ENCODE measurements at regions not wholly inside any gene's neighbourhood (a gene's known extent, or its start where the extent isn't known, plus 50 kb on each side); places are given as distances from the start of the nearest gene placed in this dataset.

GRCh38 chr2:74053959-74054715 lies 69.4 kb downstream of the TET3 start:
- no peak for DNase-seq (ENCODE audit: extremely low spot score)
- TF ChIP-seq ZNF384 (IDR thresholded peaks at IDR 0.05) = no peak
- TF ChIP-seq ELF4 (IDR thresholded peaks at IDR 0.05) = no peak
- TF ChIP-seq LEF1 (IDR thresholded peaks at IDR 0.05; ENCODE audit: borderline replicate concordance) = no peak
- TF ChIP-seq FOXK2 (IDR thresholded peaks at IDR 0.05) = no peak
- TF ChIP-seq TARDBP (IDR thresholded peaks at IDR 0.05) = no peak
- no peak for TF ChIP-seq NFRKB (IDR thresholded peaks at IDR 0.05)
- no peak for TF ChIP-seq SP1 (IDR thresholded peaks at IDR 0.05)
- TF ChIP-seq L3MBTL2 (conservative IDR thresholded peaks at IDR 0.05) = no peak
- no peak for TF ChIP-seq BHLHE40 (IDR thresholded peaks at IDR 0.05; ENCODE audit: borderline replicate concordance)
- TF ChIP-seq SUZ12 (IDR thresholded peaks at IDR 0.05) = no peak
- TF ChIP-seq CTBP1 (IDR thresholded peaks at IDR 0.05; ENCODE audit: borderline replicate concordance) = no peak
- TF ChIP-seq ARNT (IDR thresholded peaks at IDR 0.05) = no peak
- TF ChIP-seq HDGF (IDR thresholded peaks at IDR 0.05; ENCODE audit: borderline replicate concordance) = no peak
- ChIA-PET POLR2A (no interaction called here), CTCF (no interaction called here)

GRCh38 chr2:74059137-74059775 lies 74.5 kb downstream of the TET3 start:
- CTCF ChIA-PET = no interaction called here
- TF ChIP-seq FOXK2 (IDR thresholded peaks at IDR 0.05) = no peak
- TF ChIP-seq LEF1 (IDR thresholded peaks at IDR 0.05; ENCODE audit: borderline replicate concordance) = no peak
- no peak for TF ChIP-seq TARDBP (IDR thresholded peaks at IDR 0.05)
- no peak for TF ChIP-seq SP1 (IDR thresholded peaks at IDR 0.05)
- POLR2A ChIA-PET = no interaction called here
- no peak for DNase-seq (ENCODE audit: extremely low spot score)

GRCh38 chr2:74063486-74063885 lies 78.8 kb downstream of the TET3 start:
- CTCF ChIA-PET = no interaction called here
- no peak for DNase-seq (ENCODE audit: extremely low spot score)
- no peak for TF ChIP-seq SP1 (IDR thresholded peaks at IDR 0.05)
- TF ChIP-seq L3MBTL2 (conservative IDR thresholded peaks at IDR 0.05) = no peak
- no peak for TF ChIP-seq FOXM1 (IDR thresholded peaks at IDR 0.05; ENCODE audit: borderline replicate concordance)
- no peak for TF ChIP-seq LEF1 (IDR thresholded peaks at IDR 0.05; ENCODE audit: borderline replicate concordance)
- no peak for TF ChIP-seq FOXK2 (IDR thresholded peaks at IDR 0.05)
- no peak for TF ChIP-seq BHLHE40 (IDR thresholded peaks at IDR 0.05; ENCODE audit: borderline replicate concordance)
- TF ChIP-seq FOXA1 (IDR thresholded peaks at IDR 0.05) = no peak
- TF ChIP-seq SUZ12 (IDR thresholded peaks at IDR 0.05) = no peak
- TF ChIP-seq ARNT (IDR thresholded peaks at IDR 0.05) = no peak
- TF ChIP-seq NFRKB (IDR thresholded peaks at IDR 0.05) = no peak
- no peak for TF ChIP-seq ELF4 (IDR thresholded peaks at IDR 0.05)
- TF ChIP-seq CTBP1 (IDR thresholded peaks at IDR 0.05; ENCODE audit: borderline replicate concordance) = no peak
- TF ChIP-seq PKNOX1 (IDR thresholded peaks at IDR 0.05) = no peak
- POLR2A ChIA-PET = no interaction called here

GRCh38 chr2:74065456-74065855 lies 80.7 kb downstream of the TET3 start:
- ChIA-PET CTCF (no interaction called here), POLR2A (no interaction called here)
- no peak for DNase-seq (ENCODE audit: extremely low spot score)
- TF ChIP-seq ELF4 (IDR thresholded peaks at IDR 0.05) = no peak
- no peak for TF ChIP-seq CTBP1 (IDR thresholded peaks at IDR 0.05; ENCODE audit: borderline replicate concordance)
- TF ChIP-seq ARNT (IDR thresholded peaks at IDR 0.05) = no peak
- TF ChIP-seq LEF1 (IDR thresholded peaks at IDR 0.05; ENCODE audit: borderline replicate concordance) = no peak
- TF ChIP-seq L3MBTL2 (conservative IDR thresholded peaks at IDR 0.05) = no peak
- no peak for TF ChIP-seq SP1 (IDR thresholded peaks at IDR 0.05)
- TF ChIP-seq PKNOX1 (IDR thresholded peaks at IDR 0.05) = no peak
- no peak for TF ChIP-seq FOXA1 (IDR thresholded peaks at IDR 0.05)
- no peak for TF ChIP-seq FOXK2 (IDR thresholded peaks at IDR 0.05)
- TF ChIP-seq BHLHE40 (IDR thresholded peaks at IDR 0.05; ENCODE audit: borderline replicate concordance) = no peak
- TF ChIP-seq NFRKB (IDR thresholded peaks at IDR 0.05) = no peak
- no peak for TF ChIP-seq TARDBP (IDR thresholded peaks at IDR 0.05)
- no peak for TF ChIP-seq FOXM1 (IDR thresholded peaks at IDR 0.05; ENCODE audit: borderline replicate concordance)
- TF ChIP-seq HDGF (IDR thresholded peaks at IDR 0.05; ENCODE audit: borderline replicate concordance) = no peak
- no peak for TF ChIP-seq SUZ12 (IDR thresholded peaks at IDR 0.05)
- TF ChIP-seq ZNF384 (IDR thresholded peaks at IDR 0.05) = no peak

GRCh38 chr2:74066491-74067203 lies 81.1 kb downstream of the BOLA3 start:
- TF ChIP-seq L3MBTL2 (conservative IDR thresholded peaks at IDR 0.05) (no peak), ELF4 (IDR thresholded peaks at IDR 0.05) (no peak), BHLHE40 (IDR thresholded peaks at IDR 0.05; ENCODE audit: borderline replicate concordance) (no peak), PKNOX1 (IDR thresholded peaks at IDR 0.05) (no peak), ARNT (IDR thresholded peaks at IDR 0.05) (no peak), HDGF (IDR thresholded peaks at IDR 0.05; ENCODE audit: borderline replicate concordance) (no peak), NFRKB (IDR thresholded peaks at IDR 0.05) (no peak), LEF1 (IDR thresholded peaks at IDR 0.05; ENCODE audit: borderline replicate concordance) (no peak), FOXK2 (IDR thresholded peaks at IDR 0.05) (no peak), TARDBP (IDR thresholded peaks at IDR 0.05) (no peak), CTBP1 (IDR thresholded peaks at IDR 0.05; ENCODE audit: borderline replicate concordance) (no peak), ZNF384 (IDR thresholded peaks at IDR 0.05) (no peak), SUZ12 (IDR thresholded peaks at IDR 0.05) (no peak)
- no peak for DNase-seq (ENCODE audit: extremely low spot score)
- ChIA-PET POLR2A (no interaction called here), CTCF (no interaction called here)

All from HEK293T (cell line).